HCT116 (cell line): ENCODE measurements at regions not wholly inside any gene's neighbourhood (a gene's known extent, or its start where the extent isn't known, plus 50 kb on each side); places are given as distances from the start of the nearest gene placed in this dataset.

ENCODE experiments used
- ATAC-seq: fragments of 200-7000 bp; cut with Tn5 transposase; 2 replicates; pipeline ENCODE4 v1.9.1; 2020; ENCODE audit warnings: mild to moderate bottlenecking, moderate library complexity
- BruUV-seq: library from RNA; stranded (reverse); fragments of 400-500 nt; replicated peaks from 2 replicates; lab custom pipeline; 2021; lab: Mats Ljungman, UMichigan
- CTCF ChIA-PET: fragments of 300-600 bp; sonication (Branson Sonifier 250); formaldehyde crosslinking; loops from one replicate; lab custom pipeline; 2021; ENCODE audit warnings: antibody characterized with exemption; lab: Charles Lee
- POLR2A ChIA-PET: fragments of 300-600, 350-600 bp; sonication (Branson Sonifier 250); formaldehyde crosslinking; loops from one replicate; lab custom pipeline; 2021; ENCODE audit warnings: antibody characterized with exemption; lab: Charles Lee
- RAD21 ChIA-PET, 2 experiments: fragments of 300-600 bp; sonication (Branson Sonifier 250); formaldehyde crosslinking; loops; one replicate each; lab custom pipeline; 2023; ENCODE audit warnings: low total read pairs in 2 of 2; ENCODE audit not compliant: uncharacterized antibody in 2 of 2, unreplicated experiment in 2 of 2, low non-redundant PET in 1 of 2; lab: Charles Lee
- DNase-seq: peaks from one replicate; pipeline ENCODE4 v3.0.0-alpha.2; 2010; ENCODE audit warnings: low read depth, low spot score
- H2AFZ ChIP-seq: fragments of 200-600 bp; shearing (Covaris generic), sonication (generic); 2 replicates; pipeline ENCODE4 v1.6.1; 2017; ENCODE audit warnings: low read depth, mixed run types, mixed read lengths, antibody characterized with exemption, low read length; ENCODE audit not compliant: poor library complexity, severe bottlenecking
- H3K27ac ChIP-seq: 2 replicates; pipeline ENCODE4 v1.5.1; 2012; ENCODE audit warnings: low read depth, low read length
- H3K27me3 ChIP-seq: fragments of 200-600 bp; sonication (generic); 2 replicates; pipeline ENCODE4 v1.6.1; 2016; ENCODE audit warnings: mixed run types, low read length, mixed read lengths; ENCODE audit not compliant: insufficient read depth
- H3K36me3 ChIP-seq, 2 experiments: fragments of 200-500 bp in 1 of 2; fragments of 200-600 bp in 1 of 2; sonication (Bioruptor generic) in 1 of 2; sonication (generic) in 1 of 2; 2 replicates each; pipeline versions ENCODE4 v1.5.1 to v1.6.1; 2014 to 2016; ENCODE audit warnings: low read length in 2 of 2, inconsistent platforms in 1 of 2, mixed read lengths in 1 of 2, mixed run types in 1 of 2; ENCODE audit not compliant: insufficient read depth in 2 of 2, control insufficient read depth in 1 of 2
- H3K4me1 ChIP-seq, 2 experiments: fragments of 200-600 bp in 1 of 2; sonication (generic) in 1 of 2; 2 replicates each; pipeline versions ENCODE4 v1.5.1 to v1.6.1; 2012 to 2017; ENCODE audit warnings: low read length in 2 of 2, inconsistent platforms in 1 of 2, mild to moderate bottlenecking in 1 of 2, mixed read lengths in 1 of 2, mixed run types in 1 of 2, moderate library complexity in 1 of 2; ENCODE audit not compliant: insufficient read depth in 2 of 2, control insufficient read depth in 1 of 2
- H3K4me2 ChIP-seq: fragments of 200-600 bp; sonication (generic); 2 replicates; pipeline ENCODE4 v1.6.1; 2017; ENCODE audit warnings: mixed run types, low read length, mixed read lengths
- H3K4me3 ChIP-seq, 2 experiments: fragments of 200-600 bp in 1 of 2; sonication (generic) in 1 of 2; replicated peaks in 1 of 2; 2 replicates each; pipeline ENCODE4 v1.5.1; 2011 to 2016; ENCODE audit warnings: low read length in 2 of 2, control low read depth in 1 of 2, low read depth in 1 of 2, mild to moderate bottlenecking in 1 of 2, mixed read lengths in 1 of 2, mixed run types in 1 of 2
- H3K79me2 ChIP-seq: fragments of 200-600 bp; sonication (generic); 2 replicates; pipeline ENCODE4 v1.6.1; 2017; ENCODE audit warnings: mild to moderate bottlenecking, mixed run types, low read length, moderate library complexity, mixed read lengths; ENCODE audit not compliant: insufficient read depth
- H3K9ac ChIP-seq: fragments of 200-600 bp; sonication (generic); 2 replicates; pipeline ENCODE4 v1.6.1; 2016; ENCODE audit warnings: low read length, mixed read lengths
- H3K9me2 ChIP-seq: fragments of 200-600 bp; sonication (generic), shearing (Covaris generic); 2 replicates; pipeline ENCODE4 v1.6.1; 2017; ENCODE audit warnings: mixed run types, mild to moderate bottlenecking, moderate library complexity; ENCODE audit not compliant: insufficient read depth
- H3K9me3 ChIP-seq, 2 experiments: fragments of 200-500 bp in 1 of 2; fragments of 200-600 bp in 1 of 2; sonication (Bioruptor generic) in 1 of 2; sonication (generic) in 1 of 2; 2 replicates each; pipeline ENCODE4 v1.6.1; 2014 to 2017; ENCODE audit warnings: low read length in 2 of 2, mixed read lengths in 2 of 2, inconsistent platforms in 1 of 2, low read depth in 1 of 2, mild to moderate bottlenecking in 1 of 2, mixed run types in 1 of 2, moderate library complexity in 1 of 2; ENCODE audit not compliant: control insufficient read depth in 1 of 2, insufficient read depth in 1 of 2
- H4K20me1 ChIP-seq: fragments of 200-600 bp; sonication (generic), shearing (Covaris generic); 2 replicates; pipeline ENCODE4 v1.6.1; 2017; ENCODE audit warnings: mixed run types, mild to moderate bottlenecking, moderate library complexity; ENCODE audit not compliant: insufficient read depth
- EGR1 ChIP-seq: IDR thresholded peaks from 2 replicates; pipeline ENCODE4 v1.6.1; 2012; ENCODE audit warnings: low read depth
- ELF1 ChIP-seq: IDR thresholded peaks from 2 replicates; pipeline ENCODE4 v1.6.1; 2012; ENCODE audit warnings: low read depth, borderline replicate concordance
- EZH2phosphoT487 ChIP-seq: fragments of 200-600 bp; IDR thresholded peaks from 2 replicates; pipeline ENCODE4 v1.6.1; 2018; ENCODE audit warnings: antibody characterized with exemption, borderline replicate concordance
- POLR2A ChIP-seq: IDR thresholded peaks from 2 replicates; pipeline ENCODE4 v1.7.0; 2011; ENCODE audit warnings: borderline replicate concordance; ENCODE audit not compliant: insufficient read depth, insufficient read length; ENCODE audit errors: extremely low read depth
- POLR2AphosphoS5 ChIP-seq: IDR thresholded peaks from 2 replicates; pipeline ENCODE4 v1.6.1; 2011; ENCODE audit warnings: mild to moderate bottlenecking, low read depth, low read length, moderate library complexity
- RAD21 ChIP-seq: IDR thresholded peaks from 2 replicates; pipeline ENCODE4 v1.6.1; 2012; ENCODE audit warnings: low read depth, mild to moderate bottlenecking
- SIN3A ChIP-seq: IDR thresholded peaks from 2 replicates; pipeline ENCODE4 v1.6.1; 2012; ENCODE audit warnings: low read depth
- SRF ChIP-seq: IDR thresholded peaks from 2 replicates; pipeline ENCODE4 v1.6.1; 2012; ENCODE audit warnings: low read depth
- TCF7L2 ChIP-seq: IDR thresholded peaks from 2 replicates; pipeline ENCODE4 v1.7.0; 2011; ENCODE audit warnings: borderline replicate concordance, inconsistent platforms; ENCODE audit not compliant: insufficient read depth, insufficient read length; ENCODE audit errors: extremely low read depth
- ZFX ChIP-seq: fragments of 450-650 bp; IDR thresholded peaks from 2 replicates; pipeline ENCODE4 v1.6.1; 2017
- intact Hi-C: fragments of 100-400 bp; cut with micrococcal nuclease; formaldehyde crosslinking; loops from 2 replicates; pipeline ENCODE4 v1.10.0; 2022
- TF ChIP-seq, protein P1 (sequence below): IDR thresholded peaks from 2 replicates; pipeline ENCODE4 v1.6.1; 2012; ENCODE audit warnings: low read depth
- TF ChIP-seq, protein P2 (sequence below): IDR thresholded peaks from 2 replicates; pipeline ENCODE4 v1.6.1; 2012

DNA sequence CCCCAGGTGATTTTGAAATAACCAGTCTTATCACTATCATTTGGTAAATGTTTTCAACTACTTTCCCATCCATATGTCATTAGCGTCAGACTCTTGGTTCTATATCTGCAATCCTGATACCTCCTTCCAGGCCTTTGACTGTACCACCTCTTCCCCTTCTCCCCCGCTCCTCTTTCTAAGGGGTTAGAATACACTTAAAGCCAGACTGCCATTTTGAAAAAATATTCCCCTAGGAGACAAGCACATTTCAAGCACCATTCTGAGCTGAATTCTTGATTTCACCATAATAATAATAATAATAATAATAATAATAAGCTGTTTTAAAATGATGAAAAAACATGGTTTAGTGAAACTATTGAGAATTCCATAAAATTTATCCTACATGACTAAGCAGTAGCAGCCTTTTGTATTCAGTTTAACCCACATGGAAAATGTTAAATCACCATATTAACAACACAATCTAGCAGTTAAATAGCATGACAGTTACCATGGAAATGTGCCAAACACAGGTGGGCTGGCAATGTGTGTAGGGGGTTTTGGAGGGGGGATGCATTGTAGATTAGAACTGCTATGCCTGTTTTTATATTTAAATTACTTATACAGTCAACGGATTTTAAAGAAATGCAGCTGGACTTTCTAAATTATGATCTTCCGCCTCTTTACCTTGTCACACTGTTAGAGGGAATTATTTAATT, 480.2 kb upstream of the DEPDC1 start:
- Histone ChIP-seq H3K36me3 (no peaks in the 10 kb centered on the region), H3K27ac (no peak overlapping the region), H3K9me2 (no peaks in the 10 kb centered on the region), H4K20me1 (no peaks in the 10 kb centered on the region), H3K9me3 (no peaks in the 10 kb centered on the region), H3K4me3 (no peak overlapping the region), H3K4me1 (no peaks in the 10 kb centered on the region), H2AFZ (no peak overlapping the region), H3K27me3 (0 out of 2 replicates have a peak, but pooled peaks cover 5% of the 10 kb centered on the region), H3K79me2 (no peaks in the 10 kb centered on the region), H3K9ac (no peak overlapping the region), H3K4me2 (no peak overlapping the region)
- intact Hi-C loops: no loop called here
- TF ChIP-seq EZH2phosphoT487 (no peak), ZFX (no peak), POLR2A (no peak), EGR1 (no peak), POLR2AphosphoS5 (no peak)
- TF ChIP-seq, protein P1, sequence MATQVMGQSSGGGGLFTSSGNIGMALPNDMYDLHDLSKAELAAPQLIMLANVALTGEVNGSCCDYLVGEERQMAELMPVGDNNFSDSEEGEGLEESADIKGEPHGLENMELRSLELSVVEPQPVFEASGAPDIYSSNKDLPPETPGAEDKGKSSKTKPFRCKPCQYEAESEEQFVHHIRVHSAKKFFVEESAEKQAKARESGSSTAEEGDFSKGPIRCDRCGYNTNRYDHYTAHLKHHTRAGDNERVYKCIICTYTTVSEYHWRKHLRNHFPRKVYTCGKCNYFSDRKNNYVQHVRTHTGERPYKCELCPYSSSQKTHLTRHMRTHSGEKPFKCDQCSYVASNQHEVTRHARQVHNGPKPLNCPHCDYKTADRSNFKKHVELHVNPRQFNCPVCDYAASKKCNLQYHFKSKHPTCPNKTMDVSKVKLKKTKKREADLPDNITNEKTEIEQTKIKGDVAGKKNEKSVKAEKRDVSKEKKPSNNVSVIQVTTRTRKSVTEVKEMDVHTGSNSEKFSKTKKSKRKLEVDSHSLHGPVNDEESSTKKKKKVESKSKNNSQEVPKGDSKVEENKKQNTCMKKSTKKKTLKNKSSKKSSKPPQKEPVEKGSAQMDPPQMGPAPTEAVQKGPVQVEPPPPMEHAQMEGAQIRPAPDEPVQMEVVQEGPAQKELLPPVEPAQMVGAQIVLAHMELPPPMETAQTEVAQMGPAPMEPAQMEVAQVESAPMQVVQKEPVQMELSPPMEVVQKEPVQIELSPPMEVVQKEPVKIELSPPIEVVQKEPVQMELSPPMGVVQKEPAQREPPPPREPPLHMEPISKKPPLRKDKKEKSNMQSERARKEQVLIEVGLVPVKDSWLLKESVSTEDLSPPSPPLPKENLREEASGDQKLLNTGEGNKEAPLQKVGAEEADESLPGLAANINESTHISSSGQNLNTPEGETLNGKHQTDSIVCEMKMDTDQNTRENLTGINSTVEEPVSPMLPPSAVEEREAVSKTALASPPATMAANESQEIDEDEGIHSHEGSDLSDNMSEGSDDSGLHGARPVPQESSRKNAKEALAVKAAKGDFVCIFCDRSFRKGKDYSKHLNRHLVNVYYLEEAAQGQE: no peak
- DNase-seq: no peak
- CTCF ChIA-PET: no interaction called here
- no peak for ATAC-seq
- RAD21 ChIA-PET: no interaction called here
- BruUV-seq: no TSS peak
- POLR2A ChIA-PET: no interaction called here

DNA sequence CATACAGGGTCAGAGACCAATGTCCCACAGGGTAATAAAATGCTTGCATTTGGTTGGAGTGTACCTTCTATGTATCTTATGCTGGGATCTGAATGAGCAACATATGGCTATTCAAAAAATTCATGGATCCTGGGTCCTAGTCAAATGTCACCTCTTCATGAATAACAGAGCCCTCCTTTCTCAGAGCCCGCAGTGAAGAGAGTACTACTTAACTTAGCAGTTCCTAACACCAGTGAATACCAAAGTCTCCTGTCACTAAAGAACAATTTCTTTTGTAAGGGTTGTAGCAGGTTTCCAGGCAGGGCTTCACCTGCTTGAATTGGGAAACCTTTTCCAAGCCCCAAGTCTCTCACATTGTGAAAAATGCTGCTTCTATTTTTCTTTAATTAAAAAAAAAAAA, 483.0 kb upstream of the DEPDC1 start:
- POLR2A ChIA-PET: no interaction called here
- 0 out of 2 replicates have a peak, but pooled peaks cover 5% of the 10 kb centered on the region for H3K27me3 ChIP-seq

More for the DNA sequence above, 483.0 kb upstream of the DEPDC1 start:
- no peak overlapping the region for H3K27ac ChIP-seq
- H3K4me1 ChIP-seq: no peaks in the 10 kb centered on the region
- ChIA-PET CTCF (no interaction called here), RAD21 (no interaction called here)
- H2AFZ ChIP-seq: no peak overlapping the region
- no peak overlapping the region for H3K9ac ChIP-seq
- no peak overlapping the region for H3K4me2 ChIP-seq
- H3K9me2 ChIP-seq: no peaks in the 10 kb centered on the region
- H3K9me3 ChIP-seq: no peaks in the 10 kb centered on the region
- H3K4me3 ChIP-seq: no peak overlapping the region
- DNase-seq (no peak), ATAC-seq (no peak)
- no peaks in the 10 kb centered on the region for H3K79me2 ChIP-seq
- no peaks in the 10 kb centered on the region for H4K20me1 ChIP-seq
- H3K36me3 ChIP-seq: no peaks in the 10 kb centered on the region
- no TSS peak for BruUV-seq
- TF ChIP-seq ELF1 (no peak), RAD21 (no peak), SIN3A (no peak), ZFX (no peak), EZH2phosphoT487 (no peak), POLR2AphosphoS5 (no peak), EGR1 (no peak), TCF7L2 (no peak), SRF (no peak)
- TF ChIP-seq, protein P2, sequence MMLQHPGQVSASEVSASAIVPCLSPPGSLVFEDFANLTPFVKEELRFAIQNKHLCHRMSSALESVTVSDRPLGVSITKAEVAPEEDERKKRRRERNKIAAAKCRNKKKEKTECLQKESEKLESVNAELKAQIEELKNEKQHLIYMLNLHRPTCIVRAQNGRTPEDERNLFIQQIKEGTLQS: no peak
- intact Hi-C loops: no loop called here
